ENCODE measurements at regions not wholly inside any gene's neighbourhood (a gene's known extent, or its start where the extent isn't known, plus 50 kb on each side); places are given as distances from the start of the nearest gene placed in this dataset.

GRCh38 chr11:11135820-11136476, 217.1 kb downstream of the CSNK2A3 start:
- DNase-seq: no peak

GRCh38 chr11:11129118-11129517, 223.9 kb downstream of the CSNK2A3 start:
- no peak for DNase-seq

DNA sequence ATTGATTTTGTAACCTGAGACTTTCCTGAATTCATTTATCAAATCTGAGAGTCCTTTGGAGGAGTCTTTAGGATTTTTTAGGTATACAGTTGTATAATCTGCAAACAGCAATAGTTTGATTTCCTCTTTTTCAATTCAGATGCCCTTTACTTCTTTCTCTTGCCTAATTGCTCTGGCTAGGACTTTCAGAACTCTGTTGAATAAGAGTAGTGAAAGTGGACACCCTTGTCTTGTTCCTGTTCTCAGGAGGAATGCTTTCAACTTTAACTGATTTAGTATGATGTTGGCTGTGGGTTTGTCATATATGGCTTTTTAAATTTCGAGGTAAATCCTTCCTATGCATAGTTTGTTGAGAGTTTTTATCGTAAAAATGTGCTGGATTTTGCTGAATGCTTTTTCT, 227.4 kb downstream of the CSNK2A3 start:
- DNase-seq: no peak

GRCh38 chr11:11122749-11123148, 230.3 kb downstream of the CSNK2A3 start:
- no peak for DNase-seq

- DNase-seq: no peak
Measured at GRCh38 chr11:11119917-11120316, 233.1 kb downstream of the CSNK2A3 start.

DNA sequence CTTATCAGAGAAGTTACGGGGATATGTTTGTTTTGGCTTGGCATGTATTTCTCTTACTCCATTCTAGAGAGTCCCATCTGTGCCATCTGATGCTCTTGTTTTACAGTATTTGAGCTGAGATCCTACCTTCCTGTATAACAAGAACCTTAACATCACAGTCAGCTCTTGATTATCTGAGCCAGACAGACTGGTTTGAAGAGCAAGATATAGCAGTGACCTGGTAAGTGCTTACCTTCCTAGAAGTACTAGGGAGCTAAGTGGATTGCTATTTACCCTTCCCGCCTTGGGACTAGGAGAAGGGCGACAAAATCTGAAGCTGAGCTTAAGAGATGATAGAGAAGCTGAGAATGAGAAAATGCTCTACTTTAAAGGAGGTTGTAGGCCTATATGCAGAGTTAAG, 235.3 kb downstream of the CSNK2A3 start:
- no peak for DNase-seq

DNA sequence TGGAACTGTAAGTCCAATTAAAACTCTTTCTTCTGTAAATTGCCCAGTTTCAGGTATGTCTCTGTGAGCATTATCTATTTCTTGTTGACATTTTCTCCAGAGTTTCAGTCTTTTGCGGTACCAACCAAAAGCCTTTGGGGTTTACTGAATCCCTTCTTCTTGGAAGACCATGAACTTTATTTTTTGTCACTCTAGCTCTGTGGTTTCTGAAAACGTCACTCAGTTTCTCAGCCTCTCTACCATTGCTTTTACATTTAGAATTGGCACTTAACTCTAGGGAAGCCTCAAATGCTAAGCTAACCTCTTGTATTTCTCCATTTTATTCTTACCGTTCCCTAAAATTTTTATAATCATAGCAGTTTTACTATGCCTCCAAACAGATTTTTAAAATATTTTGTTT, 237.6 kb downstream of the CSNK2A3 start:
- DNase-seq: no peak

DNA sequence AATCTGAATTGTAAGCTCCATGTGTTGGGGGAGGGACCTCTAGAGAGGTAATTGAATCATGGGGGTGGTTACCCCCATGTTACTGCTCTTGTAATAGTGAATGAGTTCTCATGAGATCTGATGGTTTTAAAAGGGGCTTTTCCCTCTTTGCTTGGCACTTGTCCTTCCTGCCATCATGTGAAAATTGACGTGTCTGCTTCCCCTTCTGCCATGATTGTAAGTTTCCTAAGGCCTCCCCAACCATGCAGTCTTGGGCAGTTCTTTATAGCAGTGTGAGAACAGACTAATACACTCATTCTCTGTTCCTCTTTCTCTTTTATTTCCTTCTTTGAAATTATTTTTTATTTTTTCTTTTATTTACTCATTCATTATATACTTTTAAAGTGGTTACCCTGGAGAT, 239.4 kb downstream of the CSNK2A3 start:
- no peak for DNase-seq

- no peak for DNase-seq
Measured at GRCh38 chr11:11108026-11108425, 245.0 kb downstream of the CSNK2A3 start.

GRCh38 chr11:11107076-11107723, 245.8 kb downstream of the CSNK2A3 start:
- DNase-seq: no peak

DNA sequence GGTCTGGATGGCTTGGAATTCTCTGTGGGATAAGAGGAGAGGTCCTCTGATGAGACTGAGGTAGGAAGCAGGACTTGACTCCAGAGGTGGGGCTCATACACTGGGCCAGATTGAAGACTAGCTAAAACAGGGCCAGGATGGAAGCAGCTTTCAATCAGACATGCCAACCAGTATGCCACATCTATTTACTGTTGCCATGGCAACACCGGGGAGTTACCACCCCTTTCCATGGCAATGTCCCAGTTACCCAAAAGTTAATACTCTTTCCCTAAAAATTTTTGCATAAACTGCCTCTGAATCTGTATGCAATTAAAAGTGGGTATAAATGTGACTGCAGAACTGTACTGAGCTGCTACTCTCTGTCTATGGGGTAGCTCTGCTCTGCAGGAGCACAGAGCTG, 247.5 kb upstream of the ZBED5 start:
- no peak for DNase-seq

GRCh38 chr11:11095831-11096723, 238.2 kb upstream of the ZBED5 start:
- no peak for DNase-seq

DNA sequence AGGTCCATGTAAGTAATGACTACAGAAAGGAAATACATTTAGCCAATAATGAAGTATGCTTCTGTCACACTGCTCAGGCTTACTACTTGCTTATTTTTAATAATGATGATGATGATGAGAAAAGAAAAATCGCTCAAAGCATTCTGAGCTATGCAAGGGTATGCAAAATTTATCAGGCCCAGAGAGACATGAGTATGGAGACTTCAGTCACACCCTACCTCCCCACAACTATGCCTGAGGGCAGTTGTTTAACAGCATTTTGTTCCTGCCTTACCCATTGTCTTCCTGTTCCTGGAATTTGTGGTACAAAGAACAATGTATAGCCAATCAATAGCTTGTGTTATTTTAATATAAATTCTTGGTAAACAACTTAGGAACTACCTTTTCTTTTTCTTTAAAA, 232.6 kb upstream of the ZBED5 start:
- no peak for DNase-seq

- DNase-seq: no peak
Measured at GRCh38 chr11:11089805-11090204, 232.0 kb upstream of the ZBED5 start.

DNA sequence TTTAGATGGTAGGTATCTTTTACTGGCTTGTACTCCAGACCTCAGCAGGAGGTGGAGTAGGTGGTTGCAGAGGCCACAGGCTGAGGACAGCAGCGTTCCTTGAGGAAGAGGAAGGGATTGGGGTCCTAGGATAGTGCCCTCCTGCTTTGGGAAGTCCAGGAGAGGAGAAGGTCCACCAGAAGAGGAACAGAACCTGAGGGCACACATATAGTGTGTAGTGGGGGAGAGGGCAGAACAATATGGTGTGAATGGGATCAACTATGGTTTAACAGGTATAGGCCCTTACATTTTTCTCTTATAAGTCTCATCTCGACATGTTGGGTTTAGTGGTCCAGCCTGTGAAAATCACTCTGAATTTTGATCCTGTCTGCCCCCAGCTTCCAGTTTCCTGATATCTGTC, 229.1 kb upstream of the ZBED5 start:
- no peak for DNase-seq

DNA sequence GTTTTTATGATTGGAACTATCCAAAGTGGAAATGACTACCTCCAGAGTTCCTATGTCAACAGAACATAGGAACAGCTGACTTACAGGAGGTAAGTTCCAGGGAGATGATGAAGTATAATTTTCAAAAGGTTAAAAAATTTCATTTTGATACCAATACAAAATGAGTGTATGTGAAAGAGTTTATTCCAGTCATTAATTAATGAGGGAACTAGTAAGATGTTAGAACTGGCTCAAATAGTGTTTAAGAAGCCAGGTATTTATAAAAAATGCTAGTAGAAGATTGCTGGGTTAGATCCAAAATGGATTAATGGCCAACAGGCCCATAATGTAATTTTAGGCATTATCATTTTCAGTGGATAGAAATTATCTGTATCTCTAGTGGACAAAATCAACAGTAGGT, 227.7 kb upstream of the ZBED5 start:
- DNase-seq: no peak

GRCh38 chr11:11084337-11084736, 226.5 kb upstream of the ZBED5 start:
- no peak for DNase-seq

DNA sequence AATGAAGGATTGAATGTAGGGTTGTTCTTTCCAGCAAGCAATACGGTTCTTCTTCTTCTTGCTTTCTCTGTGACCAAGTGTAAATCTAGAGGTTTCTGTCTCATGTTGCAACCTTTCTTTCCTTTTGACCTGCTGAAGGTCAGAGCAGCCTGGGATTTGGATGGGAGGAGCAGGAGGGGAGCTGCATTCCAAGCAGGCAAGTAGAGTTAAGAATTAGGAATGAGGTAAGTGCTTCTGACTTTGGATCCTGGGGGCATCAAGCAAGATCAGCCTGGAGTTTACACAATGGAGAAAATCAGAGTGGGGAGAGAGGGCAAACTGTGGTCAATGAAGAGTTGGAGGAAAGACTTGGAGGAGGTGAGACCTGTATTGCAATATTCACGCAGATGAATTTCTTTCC, 225.6 kb upstream of the ZBED5 start:
- no peak for DNase-seq

- DNase-seq: no peak
Measured at GRCh38 chr11:11082646-11083045, 224.8 kb upstream of the ZBED5 start.

- DNase-seq: no peak
Measured at GRCh38 chr11:11081776-11082175, 223.9 kb upstream of the ZBED5 start.

- DNase-seq: no peak
Measured at GRCh38 chr11:11081288-11081687, 223.4 kb upstream of the ZBED5 start.

DNA sequence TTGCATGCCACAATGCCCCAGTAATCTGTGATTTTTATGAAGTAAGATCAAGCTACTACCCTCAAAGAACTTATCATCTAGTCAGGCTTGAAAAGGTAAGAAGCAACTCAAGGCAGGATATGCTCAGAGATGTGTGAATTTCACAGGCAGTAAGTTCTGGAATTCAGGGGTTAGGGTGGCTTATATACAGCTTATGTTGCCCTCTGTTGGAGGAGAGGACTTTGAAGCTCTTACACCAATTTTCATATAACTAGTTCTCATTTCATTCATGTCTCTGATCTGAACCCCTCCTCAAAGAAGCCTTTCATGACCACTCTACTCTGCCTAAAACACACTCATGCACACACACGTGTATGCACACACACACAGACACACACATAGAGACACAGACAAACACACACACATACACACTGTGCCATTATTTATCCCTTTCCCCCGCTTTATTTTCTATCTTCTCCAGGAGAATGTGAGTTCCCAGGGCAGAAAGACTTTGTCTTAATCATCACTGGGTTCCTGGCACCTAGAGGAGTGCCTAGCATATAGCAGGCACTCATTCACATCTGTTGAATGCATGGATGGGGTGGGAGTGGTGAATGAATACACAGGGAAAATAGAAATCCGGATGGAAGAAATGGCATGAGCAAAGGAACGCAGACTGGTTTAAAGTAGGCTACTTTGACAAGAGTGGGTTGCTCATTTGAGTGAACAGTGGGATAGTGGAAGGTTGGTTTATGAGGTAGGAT, 220.7 kb upstream of the ZBED5 start:
- no peak for DNase-seq

DNA sequence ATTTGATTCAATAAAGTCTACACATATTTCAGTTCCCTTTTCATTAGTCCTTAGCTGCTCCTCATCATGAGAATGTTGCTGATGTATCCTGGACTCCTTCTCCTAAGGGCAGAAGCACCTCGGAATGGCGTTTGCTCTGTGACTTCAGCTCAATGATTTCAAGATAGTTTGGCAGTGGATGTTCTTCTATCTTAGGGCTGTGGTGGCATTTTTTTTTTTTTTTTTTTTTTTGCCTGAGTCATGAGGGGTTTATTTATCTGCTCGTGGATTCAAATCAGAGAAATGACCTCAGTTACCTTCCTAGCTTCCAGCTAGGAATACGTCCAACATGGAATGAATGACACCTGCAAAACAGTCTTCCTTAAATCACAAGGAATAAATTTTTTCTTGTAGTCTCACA, 220.0 kb upstream of the ZBED5 start:
- no peak for DNase-seq

All from AML-193 (cell line).